Fibroblast of the aortic adventitia (primary cell): ENCODE measurements at regions not wholly inside any gene's neighbourhood (a gene's known extent, or its start where the extent isn't known, plus 50 kb on each side); places are given as distances from the start of the nearest gene placed in this dataset.
"Not testable (repeated sequence)": the region's sequence is repeated elsewhere in the genome, so short reads cannot be mapped to it uniquely, and the experiment has no call there.

Experiments
- DNase-seq: peaks from one replicate; pipeline ENCODE4 v3.0.0-alpha.2; 2010; ENCODE audit warnings: low read depth
- H3K4me3 ChIP-seq: 2 replicates; pipeline ENCODE4 v1.5.1; 2011; ENCODE audit warnings: low read depth, mild to moderate bottlenecking, control low read depth, low read length, moderate library complexity
- TF ChIP-seq, protein P1 (sequence below): IDR thresholded peaks from 2 replicates; pipeline ENCODE4 v1.5.1; 2011; ENCODE audit warnings: mild to moderate bottlenecking, low read length, control low read depth, inconsistent platforms; ENCODE audit not compliant: insufficient read depth

DNA sequence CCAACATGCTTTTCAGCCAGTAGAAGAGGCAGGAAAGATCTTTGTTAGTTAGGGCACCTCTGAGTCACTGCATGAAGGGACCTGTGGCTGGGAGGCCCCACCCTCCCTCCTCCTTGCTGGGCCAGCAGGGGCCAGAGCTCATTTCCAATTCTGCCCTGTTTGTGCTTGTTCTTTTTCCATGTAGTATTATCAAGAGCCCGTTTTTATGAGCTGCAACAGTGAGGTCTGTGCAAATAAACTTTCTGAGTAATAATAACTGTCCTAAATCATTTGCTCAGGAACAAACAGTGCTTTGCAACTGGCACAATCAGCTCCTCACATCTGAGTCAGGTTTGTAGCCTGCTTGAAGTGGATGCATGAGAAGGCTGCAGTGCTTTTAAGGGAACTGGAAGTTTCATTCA is 128.0 kb downstream of the ARL4C start:
- TF ChIP-seq, protein P1, sequence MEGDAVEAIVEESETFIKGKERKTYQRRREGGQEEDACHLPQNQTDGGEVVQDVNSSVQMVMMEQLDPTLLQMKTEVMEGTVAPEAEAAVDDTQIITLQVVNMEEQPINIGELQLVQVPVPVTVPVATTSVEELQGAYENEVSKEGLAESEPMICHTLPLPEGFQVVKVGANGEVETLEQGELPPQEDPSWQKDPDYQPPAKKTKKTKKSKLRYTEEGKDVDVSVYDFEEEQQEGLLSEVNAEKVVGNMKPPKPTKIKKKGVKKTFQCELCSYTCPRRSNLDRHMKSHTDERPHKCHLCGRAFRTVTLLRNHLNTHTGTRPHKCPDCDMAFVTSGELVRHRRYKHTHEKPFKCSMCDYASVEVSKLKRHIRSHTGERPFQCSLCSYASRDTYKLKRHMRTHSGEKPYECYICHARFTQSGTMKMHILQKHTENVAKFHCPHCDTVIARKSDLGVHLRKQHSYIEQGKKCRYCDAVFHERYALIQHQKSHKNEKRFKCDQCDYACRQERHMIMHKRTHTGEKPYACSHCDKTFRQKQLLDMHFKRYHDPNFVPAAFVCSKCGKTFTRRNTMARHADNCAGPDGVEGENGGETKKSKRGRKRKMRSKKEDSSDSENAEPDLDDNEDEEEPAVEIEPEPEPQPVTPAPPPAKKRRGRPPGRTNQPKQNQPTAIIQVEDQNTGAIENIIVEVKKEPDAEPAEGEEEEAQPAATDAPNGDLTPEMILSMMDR = no peak
- DNase-seq = peak; percentile 24
- no peak overlapping the region for H3K4me3 ChIP-seq

DNA sequence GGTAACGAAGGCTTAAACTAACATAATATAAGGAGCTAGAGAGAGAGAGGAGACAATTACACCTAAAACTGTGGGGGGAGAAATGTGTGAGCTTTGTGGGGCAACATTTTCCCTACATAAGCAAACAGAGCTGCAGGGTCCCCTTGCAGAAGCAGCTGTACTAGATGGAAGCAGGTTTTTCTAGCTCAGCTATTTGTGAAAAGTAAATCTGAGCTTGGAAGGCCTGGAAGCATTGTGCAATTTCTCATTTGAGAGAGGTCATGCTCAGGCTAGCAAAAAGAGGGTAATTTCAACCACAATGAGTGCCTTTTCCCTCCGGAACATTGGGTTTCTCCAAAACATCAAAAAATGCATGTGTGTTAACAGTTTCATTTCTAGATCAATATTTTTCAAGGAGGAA is 130.0 kb downstream of the ARL4C start:
- peak; percentile 55 for DNase-seq
- TF ChIP-seq, protein P1 = no peak

DNA sequence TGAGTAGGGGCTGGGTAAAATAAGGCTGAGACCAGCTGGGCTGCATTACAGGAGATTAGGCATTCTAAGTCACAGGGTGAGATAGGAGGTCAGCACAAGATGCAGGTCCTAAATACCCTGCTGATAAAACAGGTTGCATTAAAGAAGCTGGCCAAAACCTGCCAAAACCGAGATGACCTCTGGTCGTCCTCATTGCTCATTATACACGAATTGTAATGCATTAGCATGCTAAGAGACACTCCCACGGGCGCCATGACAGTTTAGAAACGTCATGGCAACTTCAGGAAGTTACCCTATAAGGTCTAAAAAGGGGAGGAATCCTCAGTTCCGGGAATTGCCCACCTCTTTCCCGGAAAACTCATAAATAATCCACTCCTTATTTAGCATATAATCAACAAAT is 132.2 kb downstream of the ARL4C start:
- DNase-seq = no peak
- TF ChIP-seq, protein P1 = no peak

More for the DNA sequence above, 130.0 kb downstream of the ARL4C start:
- H3K4me3 ChIP-seq = no peak overlapping the region

DNA sequence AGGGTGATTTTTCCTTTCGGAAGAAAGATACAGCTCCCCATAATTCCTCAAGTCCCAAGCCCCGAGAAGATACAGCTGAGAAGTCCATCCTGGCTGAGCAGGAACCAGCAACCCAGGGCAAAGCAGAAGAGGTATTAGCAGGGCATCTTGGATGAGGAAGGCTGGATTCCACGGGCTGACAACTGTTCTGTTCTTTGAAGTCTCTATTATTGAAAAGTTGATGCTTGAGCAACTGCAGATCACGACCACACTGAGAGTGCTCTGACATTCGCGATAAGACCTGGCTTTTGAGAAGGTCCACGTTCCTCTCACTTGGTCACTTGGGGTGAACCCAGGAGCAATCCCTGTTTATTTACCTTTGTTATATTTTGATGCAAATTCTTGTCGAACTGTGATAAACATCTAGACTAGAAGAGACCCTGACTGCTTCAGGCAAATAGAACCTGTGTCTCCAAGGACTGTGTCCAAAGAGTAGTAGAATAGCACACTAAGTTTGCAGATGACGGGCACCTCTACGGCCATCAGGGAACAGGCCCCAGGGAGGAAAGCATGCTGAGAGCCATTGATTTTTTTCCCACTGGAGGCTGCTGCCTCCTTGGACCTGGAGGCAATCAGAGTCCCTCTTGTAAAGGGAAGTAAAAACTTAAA is 133.1 kb downstream of the ARL4C start:
- DNase-seq = no peak
- no peak overlapping the region for H3K4me3 ChIP-seq
- TF ChIP-seq, protein P1 = no peak

More for the DNA sequence above, 132.2 kb downstream of the ARL4C start:
- H3K4me3 ChIP-seq = no peak overlapping the region

DNA sequence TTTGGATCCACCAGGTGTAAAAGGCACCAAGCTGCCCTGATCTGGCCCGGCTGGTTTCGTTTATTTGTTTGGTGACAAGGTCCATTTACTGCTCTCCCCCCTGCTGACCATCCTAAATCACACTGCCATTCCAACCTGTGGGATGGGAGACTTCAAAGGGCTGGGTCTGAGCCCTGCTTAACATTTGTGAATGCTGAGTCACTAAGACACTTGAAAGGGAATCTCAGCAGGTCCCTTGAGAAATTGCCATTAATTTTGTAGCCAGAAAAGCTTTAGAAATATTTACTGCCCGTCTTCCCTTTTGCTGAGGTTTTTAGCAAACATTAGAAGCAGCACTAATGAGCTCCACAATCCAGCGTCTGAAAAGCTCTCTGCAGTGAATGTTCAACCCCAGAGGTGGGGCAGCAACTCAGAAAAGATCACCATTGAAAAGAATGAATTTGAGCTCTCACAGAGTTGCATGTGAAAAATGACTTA is 133.8 kb downstream of the ARL4C start:
- DNase-seq = peak; percentile 48
- TF ChIP-seq, protein P1 = no peak

DNA sequence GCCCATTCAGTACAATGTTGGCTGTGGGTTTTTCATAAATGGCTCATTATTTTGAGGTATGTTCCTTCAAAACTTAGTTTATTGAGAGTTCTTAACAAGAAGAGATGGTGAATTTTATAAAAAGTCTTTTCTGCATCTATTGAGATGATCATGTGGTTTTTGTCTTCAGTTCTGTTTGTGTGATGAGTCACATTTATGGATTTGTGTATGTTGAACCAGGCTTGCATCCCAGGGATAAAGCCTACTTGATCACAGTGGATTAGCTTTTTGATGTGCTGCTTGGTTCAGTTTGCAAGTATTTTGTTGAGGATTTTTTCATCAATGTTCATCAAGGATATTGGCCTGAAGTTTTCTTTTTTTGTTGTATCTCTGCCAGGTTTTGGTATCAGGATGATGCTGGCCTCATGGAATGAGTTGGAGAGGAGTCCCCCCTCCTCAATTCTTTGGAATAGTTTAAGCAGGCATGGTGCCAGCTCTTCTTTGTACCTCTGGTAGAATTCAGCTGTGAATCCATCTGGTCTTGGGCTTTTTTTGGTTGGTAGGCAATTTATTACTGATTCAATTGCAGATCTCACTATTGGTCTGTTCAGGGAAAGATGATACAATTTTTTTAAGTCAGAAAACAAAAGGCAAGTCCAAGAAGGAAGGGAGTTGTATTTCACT is 136.4 kb downstream of the ARL4C start:
- not testable (repeated sequence) for H3K4me3 ChIP-seq
- DNase-seq = peak; percentile 51

More for the DNA sequence above, 133.8 kb downstream of the ARL4C start:
- no peak overlapping the region for H3K4me3 ChIP-seq

DNA sequence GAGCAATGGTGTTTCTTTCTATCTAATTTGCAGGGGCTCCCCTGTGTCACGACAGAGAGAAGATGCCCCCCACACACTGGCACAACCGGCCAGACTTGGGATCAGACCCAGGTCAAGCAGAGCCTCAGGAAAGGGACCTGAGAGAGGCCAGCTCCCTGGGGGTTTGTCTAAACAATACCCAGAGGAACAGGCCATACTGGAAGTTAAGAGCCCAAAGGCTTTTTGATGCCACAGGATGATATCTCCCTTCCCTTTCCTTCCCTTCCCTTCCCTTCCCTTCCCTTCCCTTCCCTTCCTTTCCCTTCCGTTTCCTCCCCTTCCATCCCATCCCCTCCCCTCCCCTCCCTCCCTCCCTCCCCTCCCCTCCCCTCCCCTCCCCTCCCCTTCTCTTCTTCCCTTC is 139.2 kb downstream of the ARL4C start:
- H3K4me3 ChIP-seq = no peak overlapping the region
- no peak for DNase-seq
- TF ChIP-seq, protein P1 = no peak
